ENCODE measurements at regions not wholly inside any gene's neighbourhood (a gene's known extent, or its start where the extent isn't known, plus 50 kb on each side); places are given as distances from the start of the nearest gene placed in this dataset.

GRCh38 chr18:57923611-57924010, 120.4 kb upstream of the NEDD4L start:
- CTCF ChIA-PET = no interaction called here
- Mint-ChIP-seq H3K4me1 (ENCODE audit: low read depth, unreplicated experiment) (peaks cover 14% of the 10 kb centered on the region), H3K36me3 (ENCODE audit: insufficient read depth, unreplicated experiment) (no peaks in the 10 kb centered on the region), H3K27ac (ENCODE audit: unreplicated experiment) (no peak overlapping the region), H3K9me3 (ENCODE audit: low read depth, unreplicated experiment) (peaks cover 5% of the 10 kb centered on the region), H3K4me3 (ENCODE audit: low read depth, unreplicated experiment) (no peak overlapping the region), H3K27me3 (ENCODE audit: unreplicated experiment) (no peaks in the 10 kb centered on the region)
- intact Hi-C loops (cut with micrococcal nuclease; ENCODE audit: unreplicated experiment) = no loop called here
- BruUV-seq (replicated peaks) = no TSS peak
- no peak for TF ChIP-seq CTCF (IDR thresholded peaks at IDR 0.05; ENCODE audit: unreplicated experiment)
- DNase-seq = no peak

DNA sequence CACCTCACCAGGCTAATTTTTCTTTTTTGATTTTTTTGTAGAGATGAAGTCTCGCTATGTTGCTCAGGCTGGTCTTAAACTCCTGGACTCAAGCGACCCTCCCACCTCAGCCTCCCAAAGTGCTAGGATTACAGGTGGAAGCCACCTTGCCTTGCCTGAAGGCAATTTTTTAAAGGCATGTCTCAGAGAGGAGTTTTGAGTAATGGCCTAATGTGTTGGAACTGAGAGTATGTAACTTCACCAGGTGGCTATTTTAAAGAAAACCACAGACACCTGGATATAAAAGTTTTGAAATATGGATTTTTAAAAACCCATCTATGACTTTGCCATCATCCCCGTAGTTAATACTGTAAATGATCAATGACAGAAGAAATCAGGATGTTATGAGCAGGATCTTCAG, 119.8 kb upstream of the ATP8B1 start:
- Mint-ChIP-seq H3K4me1 (ENCODE audit: low read depth, unreplicated experiment) (peaks cover 14% of the 10 kb centered on the region), H3K27me3 (ENCODE audit: unreplicated experiment) (no peaks in the 10 kb centered on the region), H3K27ac (ENCODE audit: unreplicated experiment) (no peak overlapping the region), H3K4me3 (ENCODE audit: low read depth, unreplicated experiment) (no peak overlapping the region), H3K36me3 (ENCODE audit: insufficient read depth, unreplicated experiment) (no peaks in the 10 kb centered on the region), H3K9me3 (ENCODE audit: low read depth, unreplicated experiment) (peaks cover 7% of the 10 kb centered on the region)
- BruUV-seq (replicated peaks) = no TSS peak
- CTCF ChIA-PET = no interaction called here
- no peak for TF ChIP-seq CTCF (IDR thresholded peaks at IDR 0.05; ENCODE audit: unreplicated experiment)
- intact Hi-C loops (cut with micrococcal nuclease; ENCODE audit: unreplicated experiment) = no loop called here
- no peak for DNase-seq

GRCh38 chr18:57921708-57922107, 118.6 kb upstream of the ATP8B1 start:
- intact Hi-C loops (cut with micrococcal nuclease; ENCODE audit: unreplicated experiment) = no loop called here
- Mint-ChIP-seq H3K27ac (ENCODE audit: unreplicated experiment) (no peak overlapping the region), H3K4me1 (ENCODE audit: low read depth, unreplicated experiment) (peaks cover 18% of the 10 kb centered on the region), H3K27me3 (ENCODE audit: unreplicated experiment) (no peaks in the 10 kb centered on the region), H3K9me3 (ENCODE audit: low read depth, unreplicated experiment) (peaks cover 4% of the 10 kb centered on the region), H3K36me3 (ENCODE audit: insufficient read depth, unreplicated experiment) (no peaks in the 10 kb centered on the region), H3K4me3 (ENCODE audit: low read depth, unreplicated experiment) (no peak overlapping the region)
- no peak for DNase-seq
- CTCF ChIA-PET = no interaction called here
- no peak for TF ChIP-seq CTCF (IDR thresholded peaks at IDR 0.05; ENCODE audit: unreplicated experiment)
- BruUV-seq (replicated peaks) = no TSS peak

DNA sequence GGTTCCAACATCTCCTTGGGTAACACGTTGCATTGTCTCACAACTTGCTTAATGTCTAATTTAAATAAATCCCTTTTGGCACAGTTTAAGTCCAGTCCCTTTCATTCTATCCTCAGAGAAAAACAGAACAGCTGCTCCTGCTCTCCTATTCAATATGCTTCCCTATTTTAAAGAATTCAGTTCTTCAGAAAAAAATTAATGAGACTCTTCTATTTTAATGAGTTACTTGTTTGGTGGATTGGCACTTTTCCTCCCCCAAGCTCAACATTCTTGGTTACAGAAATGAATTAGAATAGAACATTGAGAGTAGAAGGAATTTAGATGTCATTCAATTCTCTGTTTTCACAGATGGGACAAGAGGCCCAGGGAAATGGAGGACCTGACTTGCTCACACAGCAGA, 116.9 kb upstream of the ATP8B1 start:
- Mint-ChIP-seq H3K4me3 (ENCODE audit: low read depth, unreplicated experiment) (no peak overlapping the region), H3K27me3 (ENCODE audit: unreplicated experiment) (no peaks in the 10 kb centered on the region), H3K4me1 (ENCODE audit: low read depth, unreplicated experiment) (peaks cover 22% of the 10 kb centered on the region), H3K27ac (ENCODE audit: unreplicated experiment) (no peak overlapping the region), H3K9me3 (ENCODE audit: low read depth, unreplicated experiment) (peaks cover 4% of the 10 kb centered on the region), H3K36me3 (ENCODE audit: insufficient read depth, unreplicated experiment) (no peaks in the 10 kb centered on the region)
- no TSS peak for BruUV-seq (replicated peaks)
- TF ChIP-seq CTCF (IDR thresholded peaks at IDR 0.05; ENCODE audit: unreplicated experiment) = no peak
- no peak for DNase-seq
- CTCF ChIA-PET = no interaction called here
- intact Hi-C loops (cut with micrococcal nuclease; ENCODE audit: unreplicated experiment) = no loop called here

DNA sequence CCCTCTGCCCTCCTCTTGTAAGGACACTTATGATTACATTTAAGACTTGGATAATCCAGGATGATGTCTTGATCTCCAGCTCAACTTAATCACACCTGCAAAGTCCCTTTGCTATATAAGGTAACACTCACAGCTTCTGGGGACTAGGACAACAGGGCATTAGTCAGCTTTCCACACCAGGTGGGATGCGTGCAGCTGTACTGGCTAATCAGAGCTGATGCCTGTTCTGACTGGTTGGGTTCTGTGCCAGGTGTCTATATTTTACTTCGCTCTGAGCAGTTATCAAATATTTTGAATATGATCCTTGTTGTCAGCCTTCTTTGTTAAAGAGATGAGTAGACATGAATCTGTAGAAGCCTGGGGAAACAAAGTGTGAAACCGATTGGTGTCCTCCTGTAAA, 115.5 kb upstream of the ATP8B1 start:
- no peak overlapping the region for H3K4me3 Mint-ChIP-seq (ENCODE audit: low read depth, unreplicated experiment)
- no peak for DNase-seq
- CTCF ChIA-PET = no interaction called here
- no TSS peak for BruUV-seq (replicated peaks)
- intact Hi-C loops (cut with micrococcal nuclease; ENCODE audit: unreplicated experiment) = no loop called here
- H3K27me3 Mint-ChIP-seq (ENCODE audit: unreplicated experiment) = no peaks in the 10 kb centered on the region
- no peak for TF ChIP-seq CTCF (IDR thresholded peaks at IDR 0.05; ENCODE audit: unreplicated experiment)
- H3K27ac Mint-ChIP-seq (ENCODE audit: unreplicated experiment) = no peak overlapping the region
- peaks cover 4% of the 10 kb centered on the region for H3K9me3 Mint-ChIP-seq (ENCODE audit: low read depth, unreplicated experiment)
- no peaks in the 10 kb centered on the region for H3K36me3 Mint-ChIP-seq (ENCODE audit: insufficient read depth, unreplicated experiment)
- H3K4me1 Mint-ChIP-seq (ENCODE audit: low read depth, unreplicated experiment) = peaks cover 20% of the 10 kb centered on the region

Measured in Calu3 (cell line).